Heart left ventricle (tissue), 13 donors: ENCODE measurements at regions not wholly inside any gene's neighbourhood (a gene's known extent, or its start where the extent isn't known, plus 50 kb on each side); places are given as distances from the start of the nearest gene placed in this dataset.

ENCODE experiments used
- CTCF ChIP-seq, 12 donors: fragments of 200-600 bp; sonication (generic) in 4 of 12; IDR thresholded peaks; one replicate each; pipeline versions ENCODE4 v1.5.0 to v1.8.0; 2018 to 2022; ENCODE audit warnings: antibody characterized with exemption in 12 of 12, mild to moderate bottlenecking in 5 of 12
- POLR2A ChIP-seq, 2 donors: fragments of 450-650 bp; IDR thresholded peaks; one replicate each; pipeline ENCODE4 v1.6.1; 2017; ENCODE audit warnings: antibody characterized with exemption in 2 of 2, mild to moderate bottlenecking in 2 of 2, moderate library complexity in 2 of 2
- donor health status: ischemic (EF 13 %, LVEDD 7.1; RV severe dilation, severe dysfunction).
- donor health status: DM: no; HTN: yes; CAD: no.
- donor health status: DM: no; HTN: no; CAD: no.
- donor health status: ischemic (EF 25% LVEDD 6.9; RV normal size, moderate dysfunction).
- donor health status: ischemic (EF 25% LVEDD 5.7; RV mildly dilated, moderate dysfunction).
- donor health status: ischemic (EF 35%, LVEDD 5.7; RV mildly dilated, moderate dysfunction).
- donor health status: nonischemic (EF 11% LVEDD 7.7; RV severe dilation, severe dysfunction).
- donor health status: DM: yes; HTN: yes; CAD: no.
- donor health status: PGD.
- donor health status: ischemic (EF 29% LVEDD 5.4; RV normal size, mild dysfunction).
- donor health status: nonischemic (EF 23%, LVEDD 6.1; RV moderate dilation, normal function).

- TF ChIP-seq CTCF (IDR thresholded peaks at IDR 0.05) (no peak), POLR2A (IDR thresholded peaks at IDR 0.05) (no peak)
These were observed 106.8 kb upstream of the CACHD1 start for GRCh38 chr1:64363111-64363510.
